ENCODE measurements at regions not wholly inside any gene's neighbourhood (a gene's known extent, or its start where the extent isn't known, plus 50 kb on each side); places are given as distances from the start of the nearest gene placed in this dataset.
A peak's percentile ranks its signal among the peaks of the same experiment; 100 is the strongest.

DNA sequence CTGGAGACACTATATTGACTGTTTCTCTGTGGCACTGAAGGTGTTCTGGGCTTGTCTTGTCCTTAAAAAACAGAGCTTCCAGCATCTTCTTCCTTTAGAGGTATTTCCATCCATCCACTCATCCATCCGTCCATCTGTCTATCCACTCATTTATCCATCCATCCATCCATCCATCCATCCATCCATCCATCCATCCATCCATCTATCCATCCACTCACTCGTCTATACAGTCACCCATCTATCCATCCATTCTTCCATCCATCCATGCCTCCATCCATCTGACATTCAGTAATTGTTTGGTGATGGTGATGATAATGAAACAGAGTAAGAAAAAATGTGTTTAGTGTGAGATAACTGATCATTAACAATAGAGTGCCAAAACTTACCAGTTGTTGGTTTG is 334.8 kb downstream of the NSG2 start:
- no peak for DNase-seq

DNA sequence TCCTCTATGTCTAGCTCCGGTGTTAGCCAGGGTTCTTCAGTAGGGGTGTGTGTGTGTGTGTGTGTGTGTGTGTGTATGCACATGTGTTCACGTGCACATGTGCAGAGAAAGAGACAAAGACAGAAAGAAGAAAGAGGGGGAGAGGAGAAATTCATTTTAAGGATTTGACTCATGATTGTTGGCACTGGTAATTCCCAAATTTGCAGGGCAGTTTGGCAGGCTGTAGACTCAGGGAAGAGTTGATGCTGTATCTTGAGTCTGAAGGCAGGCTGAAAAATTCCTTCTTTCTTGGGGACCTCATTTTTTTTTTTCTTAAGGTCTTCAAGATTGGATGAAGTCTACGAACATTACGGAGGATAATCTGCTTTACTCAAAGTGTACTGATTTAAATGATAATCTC is 335.7 kb downstream of the NSG2 start:
- no peak for DNase-seq

DNA sequence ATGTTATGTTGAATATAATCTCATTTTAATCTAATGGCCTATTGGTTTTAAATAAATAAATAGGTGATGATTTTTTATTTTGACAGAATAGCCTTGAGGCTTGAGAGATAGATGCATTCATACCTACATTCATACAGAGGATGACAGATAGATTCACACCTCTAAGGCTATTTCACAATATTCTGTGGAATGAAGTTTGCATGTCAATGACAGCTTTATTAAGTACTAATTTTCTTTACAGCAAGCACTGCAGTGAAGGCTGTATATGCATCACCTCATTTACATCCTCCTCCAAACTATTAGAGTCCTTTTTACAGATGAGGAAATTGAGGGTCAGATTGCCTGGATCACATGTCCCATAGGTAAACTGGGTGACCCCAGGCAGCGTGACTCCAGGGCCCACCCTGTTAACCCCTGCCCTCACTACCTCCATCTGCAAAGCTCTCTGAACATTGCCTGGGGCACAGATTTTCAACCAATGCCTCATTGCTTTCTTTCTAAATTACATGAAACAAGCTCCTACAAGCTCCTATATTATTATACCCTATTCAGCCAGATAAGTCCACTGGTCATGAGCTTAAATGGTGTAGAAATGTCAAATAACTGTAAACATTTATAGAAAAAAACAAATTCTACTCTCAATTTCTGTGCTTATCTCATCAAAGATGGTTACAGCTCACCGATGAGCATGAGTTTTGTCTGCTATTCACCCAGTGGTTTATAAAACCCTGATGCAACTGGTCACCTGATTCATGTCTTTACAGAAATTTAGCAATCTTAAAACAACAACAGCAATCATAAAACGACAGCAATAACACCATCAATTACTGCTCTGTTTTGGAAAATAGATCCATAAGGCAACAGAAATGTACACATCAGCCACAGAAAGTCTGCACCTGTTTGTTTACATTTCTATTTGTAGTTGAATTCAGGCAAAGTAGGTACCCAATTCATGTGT is 338.0 kb downstream of the NSG2 start:
- DNase-seq: peak; percentile 71

DNA sequence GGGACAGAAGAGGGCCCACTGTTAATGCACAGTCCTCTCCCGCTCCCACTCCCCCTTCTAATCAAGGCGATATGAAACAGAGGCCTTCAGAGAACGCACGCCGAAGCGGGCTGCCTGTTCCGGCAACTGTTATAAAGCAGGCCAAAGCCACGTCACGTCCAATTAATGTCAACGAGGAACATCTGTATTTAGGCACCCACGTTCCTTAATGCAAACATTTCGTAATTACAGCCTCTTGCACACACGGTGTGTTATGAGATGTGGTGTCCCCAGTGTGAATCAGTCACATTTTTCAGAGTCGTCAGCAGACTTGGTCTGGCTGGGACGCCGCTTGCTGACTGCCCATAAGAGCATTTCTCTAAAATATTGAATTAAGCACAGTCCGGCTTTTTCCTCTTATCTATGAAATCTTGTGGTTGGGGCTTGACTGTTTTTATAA is 339.0 kb downstream of the NSG2 start:
- DNase-seq: peak; percentile 67

DNA sequence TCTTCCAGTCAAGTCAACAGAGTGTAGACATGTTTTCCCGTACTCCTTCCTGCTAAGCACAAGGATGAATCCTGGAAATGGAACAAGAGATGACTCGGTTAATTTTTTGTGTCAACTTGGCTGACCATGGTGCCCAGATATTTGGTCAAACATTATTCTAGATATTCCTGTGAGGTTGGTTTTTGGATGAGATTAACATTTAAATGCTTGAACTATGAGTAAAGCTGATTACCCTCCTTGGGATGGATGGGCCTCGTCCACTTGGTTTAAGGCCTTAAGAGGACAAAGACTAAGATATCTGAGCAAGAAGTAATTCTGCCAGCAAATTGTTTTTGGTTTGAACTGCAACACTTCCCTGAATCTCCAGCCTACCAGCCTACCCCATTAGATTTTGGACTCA is 338.1 kb upstream of the MSX2 start:
- no peak for DNase-seq

DNA sequence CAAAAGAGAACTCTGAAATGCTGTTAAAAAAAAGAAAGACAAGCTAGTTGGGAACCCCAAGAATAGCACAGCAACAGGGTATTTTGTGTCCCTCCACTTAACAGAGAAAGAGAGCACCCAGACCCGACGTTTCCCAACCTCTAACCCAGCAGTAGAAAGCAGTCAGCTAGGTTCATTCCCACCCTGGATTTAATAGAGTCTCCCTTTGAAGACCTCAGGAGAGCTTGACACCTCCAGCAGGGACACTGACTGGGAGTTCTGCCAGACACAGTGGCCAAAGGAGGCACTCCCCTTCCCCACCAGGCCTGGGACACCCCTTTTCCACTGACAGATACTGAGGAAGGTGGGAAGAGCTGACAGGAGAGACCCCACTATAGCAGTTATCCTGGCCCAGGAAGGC is 337.5 kb upstream of the MSX2 start:
- DNase-seq: no peak

DNA sequence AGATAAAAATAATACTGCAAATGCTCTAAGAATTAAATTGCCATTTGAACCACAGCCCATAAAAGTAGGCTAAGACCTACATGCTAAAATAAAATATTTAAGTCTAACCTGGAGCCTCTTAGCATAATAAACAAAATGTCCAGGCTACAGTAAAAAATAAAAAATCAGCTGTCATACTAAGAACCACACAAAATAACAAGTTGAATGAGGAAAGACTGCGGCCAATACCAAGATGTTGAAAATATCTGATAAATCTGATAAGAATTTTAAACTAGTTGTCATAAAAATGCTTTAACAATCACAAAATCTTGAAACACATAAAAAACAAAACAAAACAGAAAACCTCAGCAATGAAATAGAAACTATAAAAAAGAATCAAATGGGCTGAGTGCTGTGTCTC is 336.9 kb upstream of the MSX2 start:
- DNase-seq: no peak

DNA sequence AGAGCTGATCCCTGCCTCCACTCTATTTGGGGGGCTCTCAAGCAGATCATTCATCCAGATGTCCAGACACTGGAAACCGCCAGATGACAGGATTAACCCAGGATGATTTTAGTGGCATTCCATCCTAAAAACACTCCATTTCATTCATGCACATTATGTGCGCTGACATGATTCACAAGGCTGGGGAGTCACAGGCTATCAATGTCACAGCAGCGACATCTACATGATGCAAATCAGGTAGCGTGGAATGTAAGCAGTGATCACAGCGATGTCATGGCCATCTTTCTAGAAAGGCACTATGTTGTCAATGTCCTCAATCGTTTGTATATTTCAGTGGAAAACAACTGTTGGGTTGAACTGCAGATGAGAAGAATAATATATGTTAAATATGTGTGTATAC is 331.5 kb upstream of the MSX2 start:
- peak; percentile 24 for DNase-seq

DNA sequence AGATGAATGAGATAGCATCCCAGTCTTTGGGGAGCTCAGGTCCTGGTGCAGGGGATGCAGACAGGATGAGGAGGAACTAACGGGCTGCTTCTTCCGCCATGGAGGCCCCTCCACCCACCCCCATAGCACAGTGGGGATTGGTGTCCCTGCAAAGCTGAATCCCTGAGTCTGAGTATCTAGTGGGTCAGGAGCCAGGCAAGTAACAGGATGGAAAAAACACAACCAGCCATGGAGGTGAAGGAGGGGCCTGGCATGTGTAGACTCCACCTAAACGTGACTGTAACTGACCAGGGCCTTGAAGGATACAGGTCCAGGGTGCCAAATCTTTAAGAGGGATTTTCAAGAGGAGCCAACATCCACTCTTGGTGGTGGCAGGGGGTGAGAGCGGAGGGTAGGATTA is 327.8 kb upstream of the MSX2 start:
- DNase-seq: peak; percentile 23

DNA sequence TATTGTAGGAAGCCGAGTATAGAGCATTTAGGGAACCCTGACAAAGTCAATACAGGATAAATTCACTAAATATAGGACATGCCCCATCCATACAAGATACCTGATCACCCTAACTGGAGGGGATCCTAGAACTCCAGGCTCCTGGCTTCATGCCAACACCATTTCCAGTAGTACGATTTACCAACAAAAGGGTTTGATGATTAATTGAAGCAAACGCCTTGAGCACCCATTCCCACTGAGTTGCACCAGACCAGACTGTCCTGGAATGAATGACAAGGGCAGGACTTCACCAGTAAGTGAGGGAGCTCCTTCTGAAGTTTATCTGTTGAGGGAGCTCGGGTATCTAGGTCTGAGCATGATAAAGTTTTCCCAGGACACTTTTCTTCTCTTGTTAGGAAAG is 327.2 kb upstream of the MSX2 start:
- DNase-seq: no peak

DNA sequence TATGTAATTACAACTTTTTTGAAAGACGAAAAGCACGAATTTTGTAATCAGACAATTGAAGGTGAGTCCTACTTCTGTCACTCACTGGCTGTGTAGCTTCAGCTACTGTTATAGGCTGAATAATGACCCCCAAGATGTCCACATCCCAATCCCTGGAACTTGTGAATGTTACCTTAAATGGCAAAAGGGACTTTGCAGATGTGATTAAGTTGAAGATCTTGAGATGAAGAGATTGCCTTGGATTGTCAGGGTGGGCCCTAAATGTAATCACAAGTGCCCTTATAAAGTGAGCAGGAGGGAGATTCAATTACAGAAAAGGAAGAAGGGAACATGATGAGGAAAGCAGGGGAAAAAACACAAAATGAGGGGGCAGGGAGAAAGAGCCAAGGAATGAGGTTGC is 326.2 kb upstream of the MSX2 start:
- DNase-seq: no peak

DNA sequence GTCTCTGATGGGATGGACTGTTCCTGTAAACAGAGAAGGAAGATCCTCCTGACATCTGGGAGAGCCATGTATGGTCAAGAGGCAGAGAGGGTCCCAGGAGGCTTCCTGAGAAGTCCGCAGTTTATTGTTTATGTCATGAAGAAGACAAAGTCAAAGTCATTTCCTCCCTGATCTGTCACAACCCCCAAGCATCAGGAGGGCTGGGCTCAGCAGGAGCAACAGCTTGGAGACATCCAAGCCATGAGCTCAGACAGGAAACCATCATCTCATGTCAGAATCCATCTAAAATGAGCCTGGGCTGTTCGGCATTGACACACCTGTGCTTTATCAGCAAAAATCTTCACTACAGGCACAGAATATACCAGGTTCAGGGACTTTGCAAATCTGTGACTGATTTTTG is 325.0 kb upstream of the MSX2 start:
- no peak for DNase-seq

DNA sequence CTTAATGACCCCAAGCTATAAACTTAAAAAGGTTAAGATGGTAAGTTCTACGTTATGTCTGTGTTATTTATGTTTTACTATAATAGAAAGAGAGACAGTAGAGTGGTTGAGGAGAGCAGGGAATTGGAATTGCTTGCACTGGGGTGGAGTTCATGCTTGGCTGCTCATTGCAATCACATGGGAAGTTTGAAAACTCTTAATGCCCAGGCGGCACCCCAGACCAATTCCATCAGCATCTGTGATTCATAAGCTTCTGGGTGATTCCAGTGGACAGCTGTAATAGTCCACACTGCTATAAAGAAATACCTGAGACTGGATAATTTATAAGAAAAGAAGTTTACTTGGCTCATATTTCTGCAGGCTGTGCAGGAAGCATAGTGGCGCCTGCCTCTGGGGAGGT is 323.9 kb upstream of the MSX2 start:
- DNase-seq: peak; percentile 18

DNA sequence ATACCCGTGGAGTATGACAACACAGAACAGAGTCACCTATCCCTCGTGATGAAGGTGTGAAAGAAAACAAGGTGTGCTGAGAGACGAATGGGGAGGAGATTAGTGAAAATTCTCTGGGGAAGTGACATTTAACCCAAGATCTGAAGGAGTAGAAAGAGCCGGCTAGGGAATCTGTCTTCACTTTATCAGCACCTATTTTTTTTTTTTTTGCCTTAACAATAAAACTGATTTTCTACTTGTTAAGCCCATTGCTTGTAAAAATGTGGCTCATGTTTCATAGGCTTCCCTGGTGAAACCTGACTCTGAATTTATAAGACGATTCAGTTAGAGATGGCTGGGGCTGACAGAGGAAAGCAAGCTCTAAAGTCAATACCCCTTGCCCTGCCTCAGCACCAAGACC is 322.6 kb upstream of the MSX2 start:
- peak; percentile 5 for DNase-seq

DNA sequence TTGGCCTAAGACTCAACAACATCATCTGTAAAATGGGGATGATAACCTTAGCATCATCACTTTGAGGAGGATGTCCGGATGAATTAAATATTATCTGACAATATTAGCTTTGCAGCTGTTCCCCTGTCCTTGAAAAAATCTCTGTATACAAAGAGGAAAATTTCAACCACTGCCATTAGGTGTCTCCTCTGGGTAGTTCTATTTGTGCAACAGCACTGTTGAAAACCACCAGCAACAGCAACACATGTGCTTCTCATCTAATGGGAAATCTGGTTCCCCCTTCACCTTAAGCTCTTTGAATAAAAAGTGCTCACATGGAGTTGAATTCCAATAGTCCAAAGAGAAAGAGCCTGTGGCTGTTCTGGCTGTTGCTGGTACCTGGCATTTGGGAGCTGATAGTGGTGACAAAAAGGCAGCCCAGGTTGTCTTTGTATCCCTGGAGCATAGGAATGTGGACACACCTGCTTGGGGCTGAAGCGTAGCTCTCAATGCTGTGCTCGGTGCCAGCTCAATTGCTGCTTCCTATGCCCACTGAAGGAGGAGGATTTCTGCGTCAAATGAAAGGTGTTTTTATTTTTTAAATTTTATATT is 322.1 kb upstream of the MSX2 start:
- DNase-seq: peak; percentile 72

DNA sequence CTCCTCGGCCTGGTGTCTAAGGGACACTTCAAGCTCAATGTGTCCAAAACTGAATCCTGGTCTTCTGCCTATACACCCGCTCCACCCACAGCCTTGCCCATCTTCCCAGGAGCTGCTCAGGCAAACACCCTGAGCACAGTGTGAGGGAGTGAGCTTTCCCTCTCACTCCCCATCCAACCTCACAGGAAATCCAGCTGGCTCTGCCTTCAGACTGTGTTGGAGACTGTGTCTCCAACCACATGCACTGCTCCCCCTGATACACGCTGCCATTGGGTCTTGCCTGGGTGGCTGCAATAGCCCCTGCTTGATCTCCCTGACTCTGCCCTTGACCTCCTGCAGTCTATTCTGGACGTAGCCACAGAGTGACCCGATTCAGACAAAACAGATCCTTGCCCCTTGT is 319.5 kb upstream of the MSX2 start:
- peak; percentile 50 for DNase-seq

DNA sequence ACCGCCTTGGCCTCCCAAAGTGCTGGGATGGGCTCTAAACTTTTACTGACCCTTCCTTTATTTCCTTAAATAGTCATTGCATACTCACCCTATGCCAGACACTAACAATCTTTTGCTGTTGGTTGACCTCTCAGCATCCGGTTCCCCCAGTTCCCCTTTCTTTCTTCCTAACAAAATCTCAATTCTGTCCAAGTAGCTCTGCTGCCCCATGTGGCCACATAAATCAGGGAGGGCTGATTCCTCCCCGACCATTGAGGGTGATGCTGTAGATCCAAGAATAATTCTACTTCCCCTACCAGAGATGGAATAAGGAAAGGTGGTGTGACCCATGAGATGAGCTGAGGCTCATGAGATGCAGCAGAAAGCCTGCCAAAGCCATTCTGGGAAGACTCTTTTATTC is 315.3 kb upstream of the MSX2 start:
- DNase-seq: peak; percentile 32

DNA sequence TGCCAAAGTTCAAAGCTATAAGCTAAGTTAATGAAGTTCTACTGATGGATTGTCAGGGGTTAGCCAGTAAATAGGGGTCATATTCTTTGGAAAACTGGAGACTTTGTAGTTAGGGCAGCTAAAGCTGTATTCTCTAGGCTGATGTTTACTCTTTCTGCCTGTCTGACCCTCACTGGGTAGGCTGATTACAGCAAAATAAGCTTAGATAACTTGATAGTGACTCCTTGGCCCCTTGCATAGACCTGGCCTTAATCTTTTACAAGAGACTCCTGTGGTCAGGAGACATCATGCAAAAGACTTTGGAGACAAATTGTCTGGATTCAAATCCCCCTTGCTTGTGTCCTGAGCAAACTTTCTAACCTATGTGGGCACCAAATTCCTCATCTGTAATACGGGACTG is 314.4 kb upstream of the MSX2 start:
- peak; percentile 12 for DNase-seq

DNA sequence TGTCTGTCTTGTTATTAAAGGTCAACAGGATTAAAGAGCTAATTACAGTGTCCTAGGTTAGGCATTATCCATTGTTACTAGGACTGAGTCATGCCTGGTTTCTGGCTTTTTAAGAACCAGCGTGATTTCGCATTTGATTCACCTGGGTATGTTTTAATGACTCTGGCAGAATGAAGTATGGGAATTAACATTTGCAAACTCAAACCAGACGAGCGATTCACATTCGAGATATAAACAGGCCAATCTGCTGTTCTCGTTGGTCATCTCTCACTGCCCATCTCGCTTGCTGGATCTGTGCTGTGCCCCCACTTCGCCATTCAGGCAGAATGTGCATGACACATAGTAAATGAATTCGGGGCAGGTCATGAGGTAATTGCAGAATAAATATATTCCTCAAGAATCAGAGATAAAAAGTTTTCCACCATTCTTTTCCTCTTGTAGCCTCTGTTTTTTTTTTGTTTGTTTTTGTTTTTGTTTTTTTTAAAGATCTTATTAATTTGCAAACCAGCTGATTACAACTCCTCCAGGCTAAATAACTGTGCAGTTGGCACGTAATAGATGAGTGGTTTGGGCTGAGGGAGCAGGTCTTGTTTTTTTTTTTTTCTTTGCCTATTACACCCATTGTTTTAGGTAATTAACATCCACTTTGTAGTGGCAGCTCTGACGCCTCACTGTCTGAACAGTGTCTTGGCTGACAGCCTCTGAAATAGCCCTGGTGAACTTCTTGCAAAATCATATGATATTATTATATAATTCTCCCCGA is 313.5 kb upstream of the MSX2 start:
- DNase-seq: peak; percentile 73

DNA sequence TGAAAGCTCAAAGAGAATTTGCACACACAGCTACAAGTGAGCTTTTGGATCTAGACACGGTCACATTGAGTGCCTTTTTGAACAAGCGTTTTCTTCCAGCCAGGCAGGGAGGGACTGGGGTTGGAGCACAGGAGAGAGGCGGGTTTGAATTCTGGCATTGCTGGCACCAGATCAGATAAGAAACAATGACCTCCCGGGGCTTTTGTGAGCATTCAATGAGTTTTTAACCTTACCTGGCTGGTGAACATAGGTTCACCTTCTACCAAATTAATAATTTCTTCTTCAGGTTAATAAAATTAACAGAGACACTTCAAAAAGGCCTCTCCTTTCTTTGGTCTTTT is 312.9 kb upstream of the MSX2 start:
- DNase-seq: peak; percentile 75

DNA sequence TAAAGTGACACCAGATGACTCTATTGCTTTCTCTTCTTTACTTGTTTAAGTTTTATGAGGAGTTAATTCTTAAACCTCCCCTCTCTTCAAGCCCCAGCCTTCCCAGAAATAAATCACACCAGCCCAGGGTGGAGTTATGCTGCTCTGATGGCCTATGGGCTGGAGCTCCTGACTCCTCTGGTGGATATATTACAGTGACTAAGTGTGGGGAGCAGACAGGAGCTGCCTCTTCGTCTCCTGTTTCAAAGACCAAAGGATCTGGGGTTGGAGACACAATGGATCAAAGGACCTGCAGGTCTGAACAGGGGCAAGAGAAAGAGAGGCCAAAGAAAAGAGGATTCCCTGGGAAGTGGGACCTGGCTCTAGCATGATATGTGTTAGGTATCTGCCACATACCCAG is 312.0 kb upstream of the MSX2 start:
- DNase-seq: peak; percentile 86

DNA sequence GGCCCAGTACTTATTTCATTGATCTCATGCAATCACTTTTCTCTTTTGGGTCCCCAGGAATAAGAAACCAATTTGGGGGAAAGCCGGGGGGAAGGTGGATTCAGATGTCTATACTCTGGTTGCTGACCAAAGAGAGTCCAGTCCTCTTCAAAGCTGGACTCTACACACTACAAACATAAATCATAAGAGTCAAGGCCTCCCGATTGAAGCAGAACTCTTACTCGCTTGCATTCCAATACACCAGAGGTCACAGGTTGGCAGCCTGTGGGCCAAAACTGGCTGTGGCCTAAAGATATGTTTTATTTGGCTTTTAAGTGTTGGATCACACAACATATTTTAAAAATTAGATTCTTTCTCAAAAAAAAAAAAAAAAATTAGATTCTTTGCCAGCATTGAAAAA is 311.4 kb upstream of the MSX2 start:
- peak; percentile 42 for DNase-seq

DNA sequence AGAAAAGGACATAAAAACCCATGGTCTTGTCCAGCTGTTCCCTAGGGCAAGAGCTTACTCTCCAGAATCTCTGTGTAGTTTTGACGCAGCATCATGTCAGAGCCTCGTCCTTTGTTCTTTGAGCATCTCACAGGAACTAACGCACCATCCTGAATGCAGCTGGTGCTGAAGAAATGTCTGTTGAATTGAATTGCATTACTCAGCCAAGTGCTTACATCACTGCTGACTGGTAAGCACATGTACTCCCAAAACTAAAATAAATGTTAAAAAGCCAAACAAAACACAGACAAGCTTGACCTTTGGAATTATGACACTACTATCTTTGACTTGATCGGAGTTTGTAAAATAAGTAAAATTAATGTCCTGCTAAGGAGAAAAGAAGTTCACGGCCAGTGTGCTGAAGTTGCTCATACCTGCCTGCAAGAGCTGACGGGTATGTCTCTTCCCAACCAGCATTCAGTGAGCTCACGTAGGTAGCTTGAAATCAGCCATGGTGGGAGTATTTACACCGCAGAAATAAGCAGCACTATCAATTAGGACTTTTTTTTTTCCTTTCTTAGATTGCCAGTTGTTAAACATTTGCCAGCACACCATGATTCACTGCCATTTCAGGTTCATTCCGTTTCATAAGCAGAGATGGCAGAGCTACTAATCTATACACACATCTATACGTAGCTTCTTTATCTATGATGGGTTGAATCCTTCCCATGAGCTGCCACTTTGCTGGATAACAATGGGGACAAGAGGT is 310.6 kb upstream of the MSX2 start:
- peak; percentile 71 for DNase-seq
